Upper lobe of left lung (tissue), 6 donors: ENCODE measurements at regions not wholly inside any gene's neighbourhood (a gene's known extent, or its start where the extent isn't known, plus 50 kb on each side); places are given as distances from the start of the nearest gene placed in this dataset.

Source experiments
- ATAC-seq, 2 donors: fragments of 200-7000 bp; cut with Tn5 transposase; one replicate each; pipeline ENCODE4 v1.9.1; 2022; ENCODE audit warnings: mild to moderate bottlenecking in 2 of 2, moderate library complexity in 2 of 2; ENCODE audit not compliant: low FRiP score in 2 of 2
- DNase-seq, 2 donors: peaks; one replicate each; pipeline ENCODE4 v3.0.0-alpha.2; 2019 to 2020
- H3K27ac ChIP-seq, 4 donors: fragments of 200-600 bp; sonication (generic); one replicate each; pipeline ENCODE4 v1.5.1; 2016 to 2019
- H3K27me3 ChIP-seq, 4 donors: fragments of 200-600 bp; sonication (generic); one replicate each; pipeline ENCODE4 v1.5.1; 2017 to 2019
- H3K36me3 ChIP-seq, 4 donors: fragments of 200-600 bp; sonication (generic); one replicate each; pipeline ENCODE4 v1.5.1; 2016 to 2019
- H3K4me1 ChIP-seq, 4 donors: fragments of 200-600 bp; sonication (generic); one replicate each; pipeline ENCODE4 v1.5.1; 2018 to 2019
- H3K4me3 ChIP-seq, 4 donors: fragments of 200-600 bp; sonication (generic); one replicate each; pipeline ENCODE4 v1.5.1; 2017 to 2019; ENCODE audit warnings: mild to moderate bottlenecking in 2 of 4, moderate library complexity in 1 of 4
- H3K9me3 ChIP-seq, 4 donors: fragments of 200-600 bp; sonication (generic); one replicate each; pipeline ENCODE4 v1.5.1; 2018 to 2019
- CTCF ChIP-seq, 6 experiments: fragments of 450-650 bp in 4 of 6; fragments of 200-600 bp in 2 of 6; sonication (generic) in 2 of 6; IDR thresholded peaks; one replicate each; pipeline ENCODE4 v1.5.1; 2016 to 2019; ENCODE audit warnings: antibody characterized with exemption in 6 of 6
- EP300 ChIP-seq, 4 donors: sonication (generic); formaldehyde crosslinking; IDR thresholded peaks; one replicate each; pipeline ENCODE4 v1.5.1; 2017; ENCODE audit warnings: antibody characterized with exemption in 4 of 4, control low read depth in 2 of 4
- POLR2A ChIP-seq, 4 donors: fragments of 450-650 bp; IDR thresholded peaks; one replicate each; pipeline ENCODE4 v1.5.1; 2016 to 2017; ENCODE audit warnings: antibody characterized with exemption in 4 of 4, mild to moderate bottlenecking in 2 of 4
- POLR2AphosphoS5 ChIP-seq, 2 donors: sonication (generic); formaldehyde crosslinking; IDR thresholded peaks; one replicate each; pipeline ENCODE4 v1.5.1; 2017; ENCODE audit warnings: antibody characterized with exemption in 2 of 2
- WGBS, 2 donors: methylation state at CpG; one replicate each; pipeline ENCODE4 v1.1.5; 2017 to 2018; 5-methylcytosine and 5-hydroxymethylcytosine counted together
- donor health status: DM: no; HTN: no; CAD: no; lungs with moderate emphysema.
- donor health status: DM: no; HTN: yes; CAD: no; lungs with severe emphysema.

GRCh38 chr11:15657264-15657663 is 542.5 kb downstream of the INSC start:
- Histone ChIP-seq H3K36me3 (no peaks in the 10 kb centered on the region), H3K4me1 (no peaks in the 10 kb centered on the region), H3K27me3 (no peaks in the 10 kb centered on the region), H3K27ac (no peak overlapping the region), H3K4me3 (no peak overlapping the region), H3K9me3 (no peaks in the 10 kb centered on the region)
- ATAC-seq (no peak), DNase-seq (no peak)
- TF ChIP-seq CTCF (IDR thresholded peaks at IDR 0.05) = no peak
- no peak for TF ChIP-seq POLR2A (IDR thresholded peaks at IDR 0.05)
- no peak for TF ChIP-seq POLR2AphosphoS5 (IDR thresholded peaks at IDR 0.05)
- TF ChIP-seq EP300 (IDR thresholded peaks at IDR 0.05) = no peak
- 91 to 92% methylated on average over 5 of the region's 5 CpGs for WGBS, 2 donors

- WGBS, 2 donors = 94 to 100% methylated on average over 3 of the region's 3 CpGs
- peaks cover 0 to 3% (median 0%) of the 10 kb centered on the region in 4 donors for H3K9me3 ChIP-seq
- DNase-seq (no peak), ATAC-seq (no peak)
- H3K4me3 ChIP-seq = no peak overlapping the region
- H3K27ac ChIP-seq = no peak overlapping the region
- H3K4me1 ChIP-seq = peaks cover 0 to 15% (median 6%) of the 10 kb centered on the region in 4 donors
- TF ChIP-seq POLR2AphosphoS5 (IDR thresholded peaks at IDR 0.05) (no peak), POLR2A (IDR thresholded peaks at IDR 0.05) (no peak), CTCF (IDR thresholded peaks at IDR 0.05) (no peak), EP300 (IDR thresholded peaks at IDR 0.05) (no peak)
- H3K27me3 ChIP-seq = no peaks in the 10 kb centered on the region
- H3K36me3 ChIP-seq = no peaks in the 10 kb centered on the region
Observed at GRCh38 chr11:15660496-15660895, 545.8 kb downstream of the INSC start.

- 73 to 80% methylated on average over 1 of the region's 1 CpG for WGBS, 2 donors
- no peaks in the 10 kb centered on the region for H3K36me3 ChIP-seq
- no peak for TF ChIP-seq POLR2AphosphoS5 (IDR thresholded peaks at IDR 0.05)
- no peak for TF ChIP-seq CTCF (IDR thresholded peaks at IDR 0.05)
- TF ChIP-seq EP300 (IDR thresholded peaks at IDR 0.05) = no peak
- no peak for TF ChIP-seq POLR2A (IDR thresholded peaks at IDR 0.05)
- H3K27ac ChIP-seq = no peak overlapping the region
- H3K4me1 ChIP-seq = peaks cover 0 to 15% (median 6%) of the 10 kb centered on the region in 4 donors
- DNase-seq = no peak
- H3K4me3 ChIP-seq = no peak overlapping the region
- H3K27me3 ChIP-seq = no peaks in the 10 kb centered on the region
- peaks cover 0 to 3% (median 0%) of the 10 kb centered on the region in 4 donors for H3K9me3 ChIP-seq
- ATAC-seq = no peak
Observed at GRCh38 chr11:15662285-15662684, 547.6 kb downstream of the INSC start.

GRCh38 chr11:15663777-15664218 is 549.1 kb downstream of the INSC start:
- no peaks in the 10 kb centered on the region for H3K36me3 ChIP-seq
- DNase-seq (no peak), ATAC-seq (no peak)
- no peaks in the 10 kb centered on the region for H3K27me3 ChIP-seq
- 47 to 80% methylated on average over 7 of the region's 7 CpGs for WGBS, 2 donors
- peaks cover 0 to 3% (median 0%) of the 10 kb centered on the region in 4 donors for H3K9me3 ChIP-seq
- no peak overlapping the region for H3K4me3 ChIP-seq
- TF ChIP-seq POLR2A (IDR thresholded peaks at IDR 0.05) (no peak), EP300 (IDR thresholded peaks at IDR 0.05) (no peak), POLR2AphosphoS5 (IDR thresholded peaks at IDR 0.05) (no peak), CTCF (IDR thresholded peaks at IDR 0.05) (no peak)
- H3K4me1 ChIP-seq = peaks cover 0 to 15% (median 6%) of the 10 kb centered on the region in 4 donors
- H3K27ac ChIP-seq = no peak overlapping the region

- Histone ChIP-seq H3K36me3 (no peaks in the 10 kb centered on the region), H3K4me3 (no peak overlapping the region), H3K9me3 (peaks cover 0 to 3% (median 0%) of the 10 kb centered on the region in 4 donors), H3K4me1 (peaks cover 0 to 15% (median 6%) of the 10 kb centered on the region in 4 donors), H3K27me3 (no peaks in the 10 kb centered on the region), H3K27ac (no peak overlapping the region)
- DNase-seq (no peak), ATAC-seq (peak in 1 of 2 donors; percentile 24)
- WGBS, 2 donors = 62 to 68% methylated on average over 4 of the region's 4 CpGs
- TF ChIP-seq POLR2AphosphoS5 (IDR thresholded peaks at IDR 0.05) (peak in 1 of 2 donors; percentile 62), CTCF (IDR thresholded peaks at IDR 0.05) (no peak), EP300 (IDR thresholded peaks at IDR 0.05) (peak in 2 of 4 donors; percentile 36 to 52)
Observed at GRCh38 chr11:15665368-15665871, 550.7 kb downstream of the INSC start.
